H1 (cell line): ENCODE measurements at regions not wholly inside any gene's neighbourhood (a gene's known extent, or its start where the extent isn't known, plus 50 kb on each side); places are given as distances from the start of the nearest gene placed in this dataset.

Experiments used
- EP300 ChIP-seq, 2 experiments: IDR thresholded peaks; 1 replicate in 1 of 2; 2 replicates in 1 of 2; pipeline ENCODE4 v1.6.1; 2011 to 2012; ENCODE audit warnings: low read depth in 2 of 2, low read length in 2 of 2, mild to moderate bottlenecking in 2 of 2, borderline replicate concordance in 1 of 2, inconsistent platforms in 1 of 2, moderate library complexity in 1 of 2
- SP1 ChIP-seq: IDR thresholded peaks from 2 replicates; pipeline ENCODE4 v1.6.1; 2011; ENCODE audit warnings: low read depth, low read length
- TF ChIP-seq, protein P1 (sequence below): IDR thresholded peaks from 2 replicates; pipeline ENCODE4 v1.6.1; 2011; ENCODE audit warnings: low read depth, mild to moderate bottlenecking, low read length; ENCODE audit not compliant: insufficient read depth
- TF ChIP-seq, protein P2 (sequence below): fragments of 300-600 bp; sonication (generic); IDR thresholded peaks from 2 replicates; pipeline ENCODE4 v1.7.1; 2012; ENCODE audit warnings: low read length, moderate library complexity, mild to moderate bottlenecking, inconsistent platforms; ENCODE audit not compliant: insufficient replicate concordance

DNA sequence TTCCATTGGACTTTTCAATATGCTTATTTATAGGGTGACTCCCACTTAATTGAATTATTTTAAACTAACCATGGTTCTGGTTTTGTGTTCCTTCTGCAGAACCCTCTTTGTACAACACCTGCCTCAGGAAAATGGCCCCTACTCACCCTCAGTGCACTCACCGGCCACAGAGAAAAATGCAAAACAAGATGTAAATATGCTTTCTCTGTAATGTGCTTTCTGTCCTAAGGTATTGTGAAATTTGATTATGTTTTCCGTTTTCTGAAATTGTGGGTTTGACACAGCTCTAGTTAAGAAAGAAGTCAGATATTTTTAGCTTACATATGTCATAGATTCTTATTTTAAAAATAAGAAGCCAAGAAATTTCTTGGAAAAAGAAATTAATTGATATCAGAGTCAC is 357.7 kb upstream of the SMIM21 start (continued):
- TF ChIP-seq EP300 (IDR thresholded peaks at IDR 0.05; ENCODE audit: borderline replicate concordance in 1 of 2, low read depth in 2 of 2, low read length in 2 of 2) = no peak
- TF ChIP-seq, protein P1, sequence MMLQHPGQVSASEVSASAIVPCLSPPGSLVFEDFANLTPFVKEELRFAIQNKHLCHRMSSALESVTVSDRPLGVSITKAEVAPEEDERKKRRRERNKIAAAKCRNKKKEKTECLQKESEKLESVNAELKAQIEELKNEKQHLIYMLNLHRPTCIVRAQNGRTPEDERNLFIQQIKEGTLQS = no peak
- TF ChIP-seq, protein P2, sequence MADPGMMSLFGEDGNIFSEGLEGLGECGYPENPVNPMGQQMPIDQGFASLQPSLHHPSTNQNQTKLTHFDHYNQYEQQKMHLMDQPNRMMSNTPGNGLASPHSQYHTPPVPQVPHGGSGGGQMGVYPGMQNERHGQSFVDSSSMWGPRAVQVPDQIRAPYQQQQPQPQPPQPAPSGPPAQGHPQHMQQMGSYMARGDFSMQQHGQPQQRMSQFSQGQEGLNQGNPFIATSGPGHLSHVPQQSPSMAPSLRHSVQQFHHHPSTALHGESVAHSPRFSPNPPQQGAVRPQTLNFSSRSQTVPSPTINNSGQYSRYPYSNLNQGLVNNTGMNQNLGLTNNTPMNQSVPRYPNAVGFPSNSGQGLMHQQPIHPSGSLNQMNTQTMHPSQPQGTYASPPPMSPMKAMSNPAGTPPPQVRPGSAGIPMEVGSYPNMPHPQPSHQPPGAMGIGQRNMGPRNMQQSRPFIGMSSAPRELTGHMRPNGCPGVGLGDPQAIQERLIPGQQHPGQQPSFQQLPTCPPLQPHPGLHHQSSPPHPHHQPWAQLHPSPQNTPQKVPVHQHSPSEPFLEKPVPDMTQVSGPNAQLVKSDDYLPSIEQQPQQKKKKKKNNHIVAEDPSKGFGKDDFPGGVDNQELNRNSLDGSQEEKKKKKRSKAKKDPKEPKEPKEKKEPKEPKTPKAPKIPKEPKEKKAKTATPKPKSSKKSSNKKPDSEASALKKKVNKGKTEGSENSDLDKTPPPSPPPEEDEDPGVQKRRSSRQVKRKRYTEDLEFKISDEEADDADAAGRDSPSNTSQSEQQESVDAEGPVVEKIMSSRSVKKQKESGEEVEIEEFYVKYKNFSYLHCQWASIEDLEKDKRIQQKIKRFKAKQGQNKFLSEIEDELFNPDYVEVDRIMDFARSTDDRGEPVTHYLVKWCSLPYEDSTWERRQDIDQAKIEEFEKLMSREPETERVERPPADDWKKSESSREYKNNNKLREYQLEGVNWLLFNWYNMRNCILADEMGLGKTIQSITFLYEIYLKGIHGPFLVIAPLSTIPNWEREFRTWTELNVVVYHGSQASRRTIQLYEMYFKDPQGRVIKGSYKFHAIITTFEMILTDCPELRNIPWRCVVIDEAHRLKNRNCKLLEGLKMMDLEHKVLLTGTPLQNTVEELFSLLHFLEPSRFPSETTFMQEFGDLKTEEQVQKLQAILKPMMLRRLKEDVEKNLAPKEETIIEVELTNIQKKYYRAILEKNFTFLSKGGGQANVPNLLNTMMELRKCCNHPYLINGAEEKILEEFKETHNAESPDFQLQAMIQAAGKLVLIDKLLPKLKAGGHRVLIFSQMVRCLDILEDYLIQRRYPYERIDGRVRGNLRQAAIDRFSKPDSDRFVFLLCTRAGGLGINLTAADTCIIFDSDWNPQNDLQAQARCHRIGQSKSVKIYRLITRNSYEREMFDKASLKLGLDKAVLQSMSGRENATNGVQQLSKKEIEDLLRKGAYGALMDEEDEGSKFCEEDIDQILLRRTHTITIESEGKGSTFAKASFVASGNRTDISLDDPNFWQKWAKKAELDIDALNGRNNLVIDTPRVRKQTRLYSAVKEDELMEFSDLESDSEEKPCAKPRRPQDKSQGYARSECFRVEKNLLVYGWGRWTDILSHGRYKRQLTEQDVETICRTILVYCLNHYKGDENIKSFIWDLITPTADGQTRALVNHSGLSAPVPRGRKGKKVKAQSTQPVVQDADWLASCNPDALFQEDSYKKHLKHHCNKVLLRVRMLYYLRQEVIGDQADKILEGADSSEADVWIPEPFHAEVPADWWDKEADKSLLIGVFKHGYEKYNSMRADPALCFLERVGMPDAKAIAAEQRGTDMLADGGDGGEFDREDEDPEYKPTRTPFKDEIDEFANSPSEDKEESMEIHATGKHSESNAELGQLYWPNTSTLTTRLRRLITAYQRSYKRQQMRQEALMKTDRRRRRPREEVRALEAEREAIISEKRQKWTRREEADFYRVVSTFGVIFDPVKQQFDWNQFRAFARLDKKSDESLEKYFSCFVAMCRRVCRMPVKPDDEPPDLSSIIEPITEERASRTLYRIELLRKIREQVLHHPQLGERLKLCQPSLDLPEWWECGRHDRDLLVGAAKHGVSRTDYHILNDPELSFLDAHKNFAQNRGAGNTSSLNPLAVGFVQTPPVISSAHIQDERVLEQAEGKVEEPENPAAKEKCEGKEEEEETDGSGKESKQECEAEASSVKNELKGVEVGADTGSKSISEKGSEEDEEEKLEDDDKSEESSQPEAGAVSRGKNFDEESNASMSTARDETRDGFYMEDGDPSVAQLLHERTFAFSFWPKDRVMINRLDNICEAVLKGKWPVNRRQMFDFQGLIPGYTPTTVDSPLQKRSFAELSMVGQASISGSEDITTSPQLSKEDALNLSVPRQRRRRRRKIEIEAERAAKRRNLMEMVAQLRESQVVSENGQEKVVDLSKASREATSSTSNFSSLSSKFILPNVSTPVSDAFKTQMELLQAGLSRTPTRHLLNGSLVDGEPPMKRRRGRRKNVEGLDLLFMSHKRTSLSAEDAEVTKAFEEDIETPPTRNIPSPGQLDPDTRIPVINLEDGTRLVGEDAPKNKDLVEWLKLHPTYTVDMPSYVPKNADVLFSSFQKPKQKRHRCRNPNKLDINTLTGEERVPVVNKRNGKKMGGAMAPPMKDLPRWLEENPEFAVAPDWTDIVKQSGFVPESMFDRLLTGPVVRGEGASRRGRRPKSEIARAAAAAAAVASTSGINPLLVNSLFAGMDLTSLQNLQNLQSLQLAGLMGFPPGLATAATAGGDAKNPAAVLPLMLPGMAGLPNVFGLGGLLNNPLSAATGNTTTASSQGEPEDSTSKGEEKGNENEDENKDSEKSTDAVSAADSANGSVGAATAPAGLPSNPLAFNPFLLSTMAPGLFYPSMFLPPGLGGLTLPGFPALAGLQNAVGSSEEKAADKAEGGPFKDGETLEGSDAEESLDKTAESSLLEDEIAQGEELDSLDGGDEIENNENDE = no peak
- TF ChIP-seq SP1 = no peak
